HepG2 (cell line): ENCODE measurements at regions not wholly inside any gene's neighbourhood (a gene's known extent, or its start where the extent isn't known, plus 50 kb on each side); places are given as distances from the start of the nearest gene placed in this dataset.

Source experiments
- ATAC-seq: fragments of 200-7000 bp; cut with Tn5 transposase; 3 replicates; pipeline ENCODE4 v1.9.1; 2020; ENCODE audit warnings: mild to moderate bottlenecking, moderate library complexity
- BruUV-seq: library from RNA; stranded (reverse); fragments of 400-500 nt; replicated peaks from 2 replicates; lab custom pipeline; 2021; lab: Mats Ljungman, UMichigan
- CTCF ChIA-PET: fragments of 300-600 bp; formaldehyde crosslinking; extraction: SDS; loops from one replicate; lab custom pipeline; 2021; ENCODE audit warnings: low total read pairs, inconsistent platforms, low intra/inter-chr PET ratio; lab: Yijun Ruan, JAX
- POLR2A ChIA-PET: fragments of 350-600 bp; sonication (Branson Sonifier 250); formaldehyde crosslinking; loops from one replicate; lab custom pipeline; 2020; ENCODE audit warnings: antibody characterized with exemption, inconsistent platforms; lab: Yijun Ruan, JAX
- DNase-seq: peaks from one replicate; pipeline ENCODE4 v3.0.0-alpha.2; 2015; ENCODE audit warnings: low spot score
- FAIRE-seq: peaks from 3 replicates; lab custom pipeline; 2011; peaks lifted over from hg19 to GRCh38; lab: Jason Lieb, UNC
- H2AFZ ChIP-seq: one replicate; pipeline ENCODE4 v1.6.1; 2011; ENCODE audit warnings: low read length, inconsistent platforms
- H3K27ac ChIP-seq: fragments of 300-600 bp; 3 replicates; pipeline ENCODE4 v1.8.0; 2011; ENCODE audit warnings: mixed run types, mild to moderate bottlenecking, mixed read lengths, low read length, inconsistent platforms; ENCODE audit not compliant: insufficient read depth; ENCODE audit errors: extremely low read length
- H3K27me3 ChIP-seq, 2 experiments: fragments of 200-600 bp in 1 of 2; 2 replicates in 1 of 2; 3 replicates in 1 of 2; pipeline versions ENCODE4 v1.6.0 to v1.8.0; 2011; ENCODE audit warnings: low read length in 2 of 2, mild to moderate bottlenecking in 2 of 2, moderate library complexity in 2 of 2, inconsistent platforms in 1 of 2; ENCODE audit not compliant: insufficient read depth in 2 of 2, control insufficient read depth in 1 of 2
- H3K36me3 ChIP-seq, 2 experiments: fragments of 200-600 bp in 1 of 2; replicated peaks in 1 of 2; 2 replicates in 1 of 2; 3 replicates in 1 of 2; pipeline versions ENCODE4 v1.5.1 to v1.8.0; 2011; ENCODE audit warnings: low read length in 2 of 2, inconsistent platforms in 1 of 2; ENCODE audit not compliant: insufficient read depth in 2 of 2, control insufficient read depth in 1 of 2
- H3K4me1 ChIP-seq: 2 replicates; pipeline ENCODE4 v1.5.1; 2012; ENCODE audit warnings: low read length, inconsistent platforms; ENCODE audit not compliant: insufficient read depth
- H3K4me2 ChIP-seq: 2 replicates; pipeline ENCODE4 v1.6.0; 2011; ENCODE audit warnings: low read depth, low read length, inconsistent platforms
- H3K4me3 ChIP-seq, 3 experiments: fragments of 200-600 bp in 1 of 3; sonication (generic), shearing (Covaris generic) in 1 of 3; replicated peaks in 1 of 3; 2 replicates each; pipeline ENCODE4 v1.5.1; 2011 to 2016; ENCODE audit warnings: low read length in 3 of 3, inconsistent platforms in 2 of 3, low read depth in 2 of 3, mild to moderate bottlenecking in 2 of 3, control low read depth in 1 of 3, mixed read lengths in 1 of 3; ENCODE audit not compliant: insufficient read depth in 1 of 3
- H3K79me2 ChIP-seq: one replicate; pipeline ENCODE4 v1.6.1; 2011; ENCODE audit warnings: low read length, inconsistent platforms; ENCODE audit not compliant: insufficient read depth
- H3K9ac ChIP-seq: 2 replicates; pipeline ENCODE4 v1.6.0; 2011; ENCODE audit warnings: mild to moderate bottlenecking, low read depth, low read length, inconsistent platforms; ENCODE audit not compliant: insufficient read depth
- H3K9me3 ChIP-seq: 2 replicates; pipeline ENCODE4 v1.5.1; 2012; ENCODE audit warnings: mild to moderate bottlenecking, low read length
- H4K20me1 ChIP-seq: 2 replicates; pipeline ENCODE4 v1.6.0; 2011; ENCODE audit warnings: inconsistent platforms, mild to moderate bottlenecking, low read length, moderate library complexity; ENCODE audit not compliant: insufficient read depth
- FOSL2 ChIP-seq: sonication (generic); formaldehyde crosslinking; IDR thresholded peaks from 2 replicates; pipeline ENCODE4 v1.4.0; 2020; ENCODE audit warnings: missing genetic modification reagents
- FOXM1 ChIP-seq: sonication (generic); formaldehyde crosslinking; IDR thresholded peaks from 2 replicates; pipeline ENCODE4 v1.5.0; 2020; ENCODE audit warnings: missing genetic modification reagents
- IKZF4 ChIP-seq: sonication (generic); formaldehyde crosslinking; IDR thresholded peaks from 2 replicates; pipeline ENCODE4 v1.5.1; 2020; ENCODE audit warnings: borderline replicate concordance, mild to moderate bottlenecking, low read depth, missing genetic modification reagents; ENCODE audit errors: not compliant biosample characterization
- NR2C2 ChIP-seq: sonication (generic); formaldehyde crosslinking; IDR thresholded peaks from 2 replicates; pipeline ENCODE4 v1.4.0; 2020; ENCODE audit warnings: missing genetic modification reagents, mild to moderate bottlenecking, moderate library complexity, borderline replicate concordance
- SETDB1 ChIP-seq: sonication (generic); formaldehyde crosslinking; IDR thresholded peaks from 2 replicates; pipeline ENCODE4 v1.5.1; 2020; ENCODE audit warnings: missing genetic modification reagents, mild to moderate bottlenecking, borderline replicate concordance
- SRY ChIP-seq: sonication (generic); formaldehyde crosslinking; IDR thresholded peaks from 2 replicates; pipeline ENCODE4 v1.8.0; 2022; ENCODE audit warnings: mild to moderate bottlenecking, missing genetic modification reagents
- USF2 ChIP-seq, 2 experiments: sonication (generic) in 1 of 2; formaldehyde crosslinking in 1 of 2; IDR thresholded peaks; 2 replicates each; pipeline versions ENCODE4 v1.5.1 to v1.6.1; 2011 to 2020; ENCODE audit warnings: borderline replicate concordance in 1 of 2, low read depth in 1 of 2, low read length in 1 of 2, mild to moderate bottlenecking in 1 of 2, missing genetic modification reagents in 1 of 2, moderate library complexity in 1 of 2
- WGBS: methylation state at CpG from one replicate; pipeline ENCODE4 v1.1.6; 2017; ENCODE audit warnings: low lambda C conversion rate; 5-methylcytosine and 5-hydroxymethylcytosine counted together
- in situ Hi-C: cut with HindIII; loops from 2 replicates; pipeline ENCODE4 v1.10.0; 2017; ENCODE audit warnings: low pct_unique_long_range_greater_than_20kb; ENCODE audit not compliant: extremely low pct_ligation_motif_present
- intact Hi-C: fragments of 100-400 bp; cut with micrococcal nuclease; formaldehyde crosslinking; loops from one replicate; pipeline ENCODE4 v1.10.0; 2022; ENCODE audit not compliant: unreplicated experiment

- BruUV-seq, result no TSS peak
- no peak overlapping the region for H3K4me3 ChIP-seq
- 3% methylated on average over 2 of the region's 2 CpGs for WGBS
These were observed 871.5 kb upstream of the TMPRSS15 start for GRCh38 chr21:19275065-19275464.

GRCh38 chr21:19276665-19277064, 873.1 kb upstream of the TMPRSS15 start:
- POLR2A ChIA-PET, result no interaction called here
- no TSS peak for BruUV-seq

More at GRCh38 chr21:19275065-19275464, 871.5 kb upstream of the TMPRSS15 start:
- intact Hi-C loops, result no loop called here
- Histone ChIP-seq H3K36me3 (no peaks in the 10 kb centered on the region), H2AFZ (no peak overlapping the region), H3K9ac (no peak overlapping the region), H3K79me2 (no peaks in the 10 kb centered on the region), H3K4me1 (no peaks in the 10 kb centered on the region), H3K27me3 (no peaks in the 10 kb centered on the region), H3K27ac (no peak overlapping the region), H3K4me2 (no peak overlapping the region), H4K20me1 (no peaks in the 10 kb centered on the region), H3K9me3 (peaks cover 77% of the 10 kb centered on the region)
- FAIRE-seq (no peak), ATAC-seq (no peak), DNase-seq (no peak)
- in situ Hi-C loops, result no loop called here
- CTCF ChIA-PET, result no interaction called here
- TF ChIP-seq SRY, result no peak
- POLR2A ChIA-PET, result no interaction called here

More at GRCh38 chr21:19276665-19277064, 873.1 kb upstream of the TMPRSS15 start:
- H3K27me3 ChIP-seq, result no peaks in the 10 kb centered on the region
- in situ Hi-C loops, result no loop called here
- H3K4me1 ChIP-seq, result no peaks in the 10 kb centered on the region
- CTCF ChIA-PET, result no interaction called here
- no peak overlapping the region for H3K9ac ChIP-seq
- WGBS, result 13% methylated on average over 4 of the region's 4 CpGs
- no peak for FAIRE-seq
- no peak overlapping the region for H3K4me3 ChIP-seq
- intact Hi-C loops, result no loop called here
- H3K79me2 ChIP-seq, result no peaks in the 10 kb centered on the region
- DNase-seq, result no peak
- TF ChIP-seq FOSL2 (CRISPR knock-in tag), result no peak
- TF ChIP-seq SETDB1 (CRISPR knock-in tag), result no peak
- TF ChIP-seq FOXM1 (CRISPR knock-in tag), result no peak
- no peak for TF ChIP-seq USF2 (IDR thresholded peaks at IDR 0.05; ENCODE audit: low read depth, low read length)
- no peak for TF ChIP-seq USF2 (CRISPR knock-in tag; IDR thresholded peaks at IDR 0.05; ENCODE audit: borderline replicate concordance)
- TF ChIP-seq IKZF4, result no peak
- TF ChIP-seq NR2C2 (CRISPR knock-in tag), result no peak
- no peak overlapping the region for H3K4me2 ChIP-seq
- H3K9me3 ChIP-seq, result peaks cover 77% of the 10 kb centered on the region
- no peak overlapping the region for H3K27ac ChIP-seq
- no peaks in the 10 kb centered on the region for H3K36me3 ChIP-seq
- no peaks in the 10 kb centered on the region for H4K20me1 ChIP-seq
- ATAC-seq, result no peak
- no peak overlapping the region for H2AFZ ChIP-seq
